T-helper 2 cell treated with Interferon-gamma antibody and Interleukin-4, amounts not matched to agents 5 μg/mL and 100 μg/mL, for 36 hours (primary cell): ENCODE measurements at regions not wholly inside any gene's neighbourhood (a gene's known extent, or its start where the extent isn't known, plus 50 kb on each side); places are given as distances from the start of the nearest gene placed in this dataset.
"Not testable (repeated sequence)": the region's sequence is repeated elsewhere in the genome, so short reads cannot be mapped to it uniquely, and the experiment has no call there.

Experiments
- DNase-seq: peaks from one replicate; pipeline ENCODE4 v3.0.0; 2021; ENCODE audit warnings: low spot score
- H3K27ac Mint-ChIP-seq: one replicate; pipeline ENCODE4 v1.8.0; 2021; ENCODE audit warnings: mild to moderate bottlenecking, mixed read lengths
- H3K27me3 Mint-ChIP-seq: one replicate; pipeline ENCODE4 v1.8.0; 2021; ENCODE audit warnings: low read depth, mixed read lengths
- H3K36me3 Mint-ChIP-seq: one replicate; pipeline ENCODE4 v1.8.0; 2021; ENCODE audit warnings: low read depth, mixed read lengths
- H3K4me1 Mint-ChIP-seq: one replicate; pipeline ENCODE4 v1.8.0; 2021; ENCODE audit warnings: low read depth, mixed read lengths
- H3K4me3 Mint-ChIP-seq: one replicate; pipeline ENCODE4 v1.8.0; 2022; ENCODE audit warnings: mild to moderate bottlenecking, moderate library complexity, mixed read lengths
- H3K9me3 Mint-ChIP-seq: one replicate; pipeline ENCODE4 v1.8.0; 2021; ENCODE audit warnings: mixed read lengths

- H3K36me3 Mint-ChIP-seq, result peaks cover 1% of the 10 kb centered on the region
- H3K4me3 Mint-ChIP-seq, result no peak overlapping the region
- H3K27me3 Mint-ChIP-seq, result no peaks in the 10 kb centered on the region
- peaks cover 24% of the 10 kb centered on the region for H3K9me3 Mint-ChIP-seq
- no peak overlapping the region for H3K27ac Mint-ChIP-seq
- DNase-seq, result no peak
- H3K4me1 Mint-ChIP-seq, result no peaks in the 10 kb centered on the region
Measured at GRCh38 chr22:49395617-49396016, 432.1 kb downstream of the BRD1 start.

- not testable (repeated sequence) for H3K27me3 Mint-ChIP-seq, H3K4me3 Mint-ChIP-seq, H3K36me3 Mint-ChIP-seq, H3K4me1 Mint-ChIP-seq, DNase-seq, H3K27ac Mint-ChIP-seq
- peaks cover 28% of the 10 kb centered on the region for H3K9me3 Mint-ChIP-seq
Measured at GRCh38 chr22:49395062-49395461, 432.6 kb downstream of the BRD1 start.

- Mint-ChIP-seq H3K9me3 (peaks cover 33% of the 10 kb centered on the region), H3K4me1 (no peaks in the 10 kb centered on the region), H3K27ac (no peak overlapping the region), H3K36me3 (peaks cover 1% of the 10 kb centered on the region), H3K4me3 (no peak overlapping the region), H3K27me3 (no peaks in the 10 kb centered on the region)
- no peak for DNase-seq
Measured at GRCh38 chr22:49394116-49394785, 433.4 kb downstream of the BRD1 start.

GRCh38 chr22:49393526-49393925 is 434.1 kb downstream of the BRD1 start:
- Mint-ChIP-seq H3K27ac (no peak overlapping the region), H3K27me3 (no peaks in the 10 kb centered on the region), H3K4me3 (no peak overlapping the region), H3K9me3 (peaks cover 37% of the 10 kb centered on the region), H3K36me3 (peaks cover 1% of the 10 kb centered on the region), H3K4me1 (no peaks in the 10 kb centered on the region)
- DNase-seq, result no peak

- Mint-ChIP-seq H3K9me3 (peaks cover 39% of the 10 kb centered on the region), H3K36me3 (peaks cover 1% of the 10 kb centered on the region), H3K27ac (no peak overlapping the region), H3K27me3 (no peaks in the 10 kb centered on the region), H3K4me3 (no peak overlapping the region), H3K4me1 (no peaks in the 10 kb centered on the region)
- no peak for DNase-seq
Measured at GRCh38 chr22:49392841-49393510, 434.7 kb downstream of the BRD1 start.

GRCh38 chr22:49392247-49392646 is 435.4 kb downstream of the BRD1 start:
- H3K4me3 Mint-ChIP-seq, result no peak overlapping the region
- H3K27ac Mint-ChIP-seq, result no peak overlapping the region
- peaks cover 39% of the 10 kb centered on the region for H3K9me3 Mint-ChIP-seq
- no peaks in the 10 kb centered on the region for H3K4me1 Mint-ChIP-seq
- H3K36me3 Mint-ChIP-seq, result peaks cover 1% of the 10 kb centered on the region
- DNase-seq, result no peak
- H3K27me3 Mint-ChIP-seq, result no peaks in the 10 kb centered on the region

GRCh38 chr22:49391436-49391835 is 436.2 kb downstream of the BRD1 start:
- Mint-ChIP-seq H3K4me3 (no peak overlapping the region), H3K36me3 (peaks cover 1% of the 10 kb centered on the region), H3K27me3 (no peaks in the 10 kb centered on the region)

GRCh38 chr22:49390954-49391353 is 436.7 kb downstream of the BRD1 start:
- no peak overlapping the region for H3K27ac Mint-ChIP-seq
- no peaks in the 10 kb centered on the region for H3K27me3 Mint-ChIP-seq
- peaks cover 39% of the 10 kb centered on the region for H3K9me3 Mint-ChIP-seq
- no peak for DNase-seq
- peaks cover 1% of the 10 kb centered on the region for H3K36me3 Mint-ChIP-seq
- H3K4me1 Mint-ChIP-seq, result no peaks in the 10 kb centered on the region
- H3K4me3 Mint-ChIP-seq, result no peak overlapping the region

More at GRCh38 chr22:49391436-49391835, 436.2 kb downstream of the BRD1 start:
- Mint-ChIP-seq H3K27ac (no peak overlapping the region), H3K4me1 (no peaks in the 10 kb centered on the region), H3K9me3 (peaks cover 39% of the 10 kb centered on the region)
- no peak for DNase-seq

- H3K4me1 Mint-ChIP-seq, H3K27me3 Mint-ChIP-seq, H3K4me3 Mint-ChIP-seq, DNase-seq, H3K27ac Mint-ChIP-seq, H3K36me3 Mint-ChIP-seq, H3K9me3 Mint-ChIP-seq: not testable (repeated sequence)
Measured at GRCh38 chr22:49383909-49384308, 443.8 kb downstream of the BRD1 start.

GRCh38 chr22:49382451-49382735 is 445.3 kb downstream of the BRD1 start:
- peaks cover 4% of the 10 kb centered on the region for H3K9me3 Mint-ChIP-seq
- H3K27me3 Mint-ChIP-seq, result no peaks in the 10 kb centered on the region
- H3K27ac Mint-ChIP-seq, result no peak overlapping the region
- H3K4me3 Mint-ChIP-seq, result no peak overlapping the region
- no peaks in the 10 kb centered on the region for H3K4me1 Mint-ChIP-seq
- no peaks in the 10 kb centered on the region for H3K36me3 Mint-ChIP-seq
- no peak for DNase-seq

- Mint-ChIP-seq H3K4me3 (no peak overlapping the region), H3K27ac (no peak overlapping the region)
Measured at GRCh38 chr22:49381595-49382450, 445.9 kb downstream of the BRD1 start.

GRCh38 chr22:49380828-49381114 is 446.9 kb downstream of the BRD1 start:
- H3K4me3 Mint-ChIP-seq, result no peak overlapping the region

More at GRCh38 chr22:49381595-49382450, 445.9 kb downstream of the BRD1 start:
- no peak for DNase-seq
- H3K4me1 Mint-ChIP-seq, result no peaks in the 10 kb centered on the region
- no peaks in the 10 kb centered on the region for H3K36me3 Mint-ChIP-seq
- H3K9me3 Mint-ChIP-seq, result peaks cover 4% of the 10 kb centered on the region
- no peaks in the 10 kb centered on the region for H3K27me3 Mint-ChIP-seq

GRCh38 chr22:49380095-49380827 is 447.4 kb downstream of the BRD1 start:
- Mint-ChIP-seq H3K4me3 (no peak overlapping the region), H3K27me3 (no peaks in the 10 kb centered on the region), H3K9me3 (peaks cover 4% of the 10 kb centered on the region), H3K36me3 (no peaks in the 10 kb centered on the region), H3K27ac (no peak overlapping the region), H3K4me1 (no peaks in the 10 kb centered on the region)
- no peak for DNase-seq

More at GRCh38 chr22:49380828-49381114, 446.9 kb downstream of the BRD1 start:
- peaks cover 4% of the 10 kb centered on the region for H3K9me3 Mint-ChIP-seq
- no peak for DNase-seq
- no peaks in the 10 kb centered on the region for H3K27me3 Mint-ChIP-seq
- no peaks in the 10 kb centered on the region for H3K4me1 Mint-ChIP-seq
- H3K36me3 Mint-ChIP-seq, result no peaks in the 10 kb centered on the region
- H3K27ac Mint-ChIP-seq, result no peak overlapping the region

GRCh38 chr22:49377306-49377705 is 450.4 kb downstream of the BRD1 start:
- Mint-ChIP-seq H3K4me3 (no peak overlapping the region), H3K27ac (no peak overlapping the region), H3K36me3 (no peaks in the 10 kb centered on the region), H3K27me3 (no peaks in the 10 kb centered on the region), H3K4me1 (no peaks in the 10 kb centered on the region), H3K9me3 (no peaks in the 10 kb centered on the region)
- DNase-seq, result no peak
